GM10248 (cell line): ENCODE measurements at regions not wholly inside any gene's neighbourhood (a gene's known extent, or its start where the extent isn't known, plus 50 kb on each side); places are given as distances from the start of the nearest gene placed in this dataset.

Source experiments
- CTCF ChIA-PET: fragments of 300-600 bp; sonication (Branson Sonifier 250); formaldehyde crosslinking; extraction: SDS; loops from one replicate; lab custom pipeline; 2021; ENCODE audit warnings: antibody characterized with exemption; lab: Yijun Ruan, JAX
- POLR2A ChIA-PET: fragments of 350-650 bp; sonication (Branson Sonifier 250); formaldehyde crosslinking; extraction: SDS; loops from one replicate; lab custom pipeline; 2020; ENCODE audit warnings: antibody characterized with exemption; lab: Yijun Ruan, JAX
- DNase-seq: peaks from one replicate; pipeline ENCODE4 v3.0.0; 2012; ENCODE audit errors: extremely low spot score
- CTCF ChIP-seq: IDR thresholded peaks from 2 replicates; pipeline ENCODE4 v1.5.1; 2012; ENCODE audit warnings: mild to moderate bottlenecking, low read depth; ENCODE audit errors: extremely low read depth, missing control alignments, control extremely low read depth

DNA sequence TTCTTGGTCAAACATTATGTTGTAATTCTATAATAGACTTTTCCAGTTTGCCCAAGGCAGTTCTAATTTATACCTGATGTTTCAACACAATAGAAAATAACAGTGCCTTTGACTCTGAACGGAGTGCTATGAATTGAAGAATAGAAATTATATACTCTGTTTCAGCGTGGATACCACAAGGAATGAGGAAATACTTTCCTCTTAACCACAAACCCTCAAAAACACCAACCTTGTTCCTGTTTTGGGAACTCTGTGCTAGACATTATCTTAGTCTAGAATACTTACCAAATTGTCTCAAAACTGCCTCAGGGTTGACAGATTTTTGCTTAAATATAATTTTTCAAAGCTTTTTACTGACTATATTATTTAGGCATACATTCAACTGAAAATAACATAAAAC, 1629.3 kb downstream of the MRPL39 start:
- DNase-seq = no peak
- CTCF ChIA-PET = no interaction called here
- TF ChIP-seq CTCF = no peak
- POLR2A ChIA-PET = no interaction called here

- ChIA-PET POLR2A (no interaction called here), CTCF (interaction anchor here (0.8 to 1.8 kb wide), 5 partner anchors 14 to 36 kb away, joined by 3 to 7 read pairs (median 4); no protein-coding TSS in a partner anchor)
- peak; percentile 55 for TF ChIP-seq CTCF
- DNase-seq = peak; percentile 40
Measured at GRCh38 chr21:23968722-23969647, 1638.3 kb downstream of the MRPL39 start.

GRCh38 chr21:23968008-23968407, 1639.3 kb downstream of the MRPL39 start:
- DNase-seq = no peak
- ChIA-PET CTCF (interaction anchor here (0.7 to 1.8 kb wide), 4 partner anchors 9 to 36 kb away, joined by 3 to 7 read pairs (median 3); no protein-coding TSS in a partner anchor), POLR2A (no interaction called here)
- TF ChIP-seq CTCF = no peak

DNA sequence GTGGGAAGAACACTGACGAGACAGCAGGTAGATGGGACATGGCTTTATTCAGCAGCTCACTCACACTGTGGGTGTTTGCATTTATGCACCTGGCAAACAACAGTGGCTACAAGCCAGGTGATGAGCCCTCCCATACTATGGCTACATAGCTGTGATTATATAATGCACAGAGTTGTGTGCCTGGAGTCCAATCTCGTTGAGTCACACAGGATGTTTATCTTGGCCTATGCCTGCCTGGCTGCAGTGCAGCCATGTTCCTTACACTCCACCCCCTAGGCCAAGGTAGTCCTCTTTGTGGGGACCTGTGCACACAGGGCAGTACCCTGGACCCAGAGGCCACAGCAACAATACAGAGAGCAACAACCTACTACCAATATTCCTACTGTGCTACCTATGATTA, 1643.8 kb downstream of the MRPL39 start:
- CTCF ChIA-PET = no interaction called here
- no peak for TF ChIP-seq CTCF
- no peak for DNase-seq
- POLR2A ChIA-PET = no interaction called here

GRCh38 chr21:23960769-23961168, 1646.5 kb downstream of the MRPL39 start:
- TF ChIP-seq CTCF = no peak
- no peak for DNase-seq
- CTCF ChIA-PET = no interaction called here
- POLR2A ChIA-PET = no interaction called here

- no peak for DNase-seq
- ChIA-PET POLR2A (no interaction called here), CTCF (interaction anchor here (0.9 to 1.8 kb wide), 3 partner anchors 13 to 27 kb away, joined by 3 to 4 read pairs (median 3); no protein-coding TSS in a partner anchor)
- TF ChIP-seq CTCF = no peak
Measured at GRCh38 chr21:23955135-23955843, 1652.0 kb downstream of the MRPL39 start.
